H1 (cell line): ENCODE measurements at regions not wholly inside any gene's neighbourhood (a gene's known extent, or its start where the extent isn't known, plus 50 kb on each side); places are given as distances from the start of the nearest gene placed in this dataset.

ENCODE experiments used
- CTCF ChIA-PET: fragments of 300-600 bp; sonication (Branson Sonifier 250); formaldehyde crosslinking; loops from one replicate; lab custom pipeline; 2021; ENCODE audit not compliant: partially characterized antibody; lab: Charles Lee
- POLR2A ChIA-PET: fragments of 300-600 bp; sonication (Branson Sonifier 250); formaldehyde crosslinking; loops from one replicate; lab custom pipeline; 2021; ENCODE audit warnings: inconsistent platforms; ENCODE audit not compliant: partially characterized antibody; lab: Charles Lee
- DNase-seq, 2 experiments: peaks; one replicate each; pipeline versions ENCODE4 v3.0.0 to v3.0.0-alpha.2; 2010 to 2022; ENCODE audit warnings: low spot score in 2 of 2, low read depth in 1 of 2, mixed read lengths in 1 of 2
- FAIRE-seq: peaks from 2 replicates; lab custom pipeline; 2011; peaks lifted over from hg19 to GRCh38; lab: Jason Lieb, UNC
- H2AFZ ChIP-seq: 2 replicates; pipeline ENCODE4 v1.8.1; 2012; ENCODE audit warnings: low read length, inconsistent platforms
- H2AK5ac ChIP-seq: 2 replicates; pipeline ENCODE4 v1.6.1; 2013; ENCODE audit warnings: low read depth, low read length
- H2BK120ac ChIP-seq: replicated peaks from 2 replicates; pipeline ENCODE3; 2013; ENCODE audit warnings: low read depth, low read length, inconsistent platforms
- H2BK12ac ChIP-seq: 2 replicates; pipeline ENCODE4 v1.6.1; 2013; ENCODE audit warnings: low read depth, low read length
- H2BK15ac ChIP-seq: 2 replicates; pipeline ENCODE4 v1.6.1; 2013; ENCODE audit warnings: low read length
- H2BK20ac ChIP-seq: 2 replicates; pipeline ENCODE4 v1.6.1; 2013; ENCODE audit warnings: low read length
- H2BK5ac ChIP-seq: 2 replicates; pipeline ENCODE4 v1.6.1; 2013; ENCODE audit warnings: low read depth, low read length
- H3K14ac ChIP-seq: 2 replicates; pipeline ENCODE4 v1.6.1; 2013; ENCODE audit warnings: inconsistent platforms; ENCODE audit not compliant: insufficient read length
- H3K18ac ChIP-seq: 2 replicates; pipeline ENCODE4 v1.6.1; 2013; ENCODE audit warnings: low read length; ENCODE audit errors: extremely low read depth
- H3K23ac ChIP-seq: 2 replicates; pipeline ENCODE4 v1.6.1; 2013; ENCODE audit warnings: inconsistent platforms; ENCODE audit not compliant: insufficient read length
- H3K23me2 ChIP-seq: 2 replicates; pipeline ENCODE4 v1.6.1; 2013; ENCODE audit warnings: low read depth, low read length
- H3K27ac ChIP-seq: 2 replicates; pipeline ENCODE4 v1.6.1; 2011; ENCODE audit warnings: low read depth, low read length, inconsistent platforms
- H3K27me3 ChIP-seq, 4 experiments: replicated peaks in 1 of 4; 1 replicate in 1 of 4; 2 replicates in 3 of 4; pipeline versions ENCODE4 v1.6.1 to v1.8.1; 2011 to 2013; ENCODE audit warnings: low read length in 3 of 4, mild to moderate bottlenecking in 3 of 4, inconsistent platforms in 2 of 4, mixed read lengths in 2 of 4, moderate library complexity in 1 of 4; ENCODE audit not compliant: control insufficient read depth in 3 of 4, insufficient read depth in 3 of 4; ENCODE audit errors: extremely low read depth in 1 of 4
- H3K36me3 ChIP-seq, 4 experiments: 2 replicates each; pipeline versions ENCODE4 v1.6.1 to v1.8.1; 2011 to 2013; ENCODE audit warnings: mild to moderate bottlenecking in 4 of 4, low read length in 3 of 4, moderate library complexity in 2 of 4, control low read depth in 1 of 4, inconsistent platforms in 1 of 4; ENCODE audit not compliant: insufficient read depth in 4 of 4, control insufficient read depth in 2 of 4
- H3K4ac ChIP-seq: replicated peaks from 2 replicates; pipeline ENCODE3; 2013; ENCODE audit warnings: low read length, low read depth, mixed read lengths, inconsistent platforms; ENCODE audit not compliant: insufficient read length
- H3K4me1 ChIP-seq, 4 experiments: replicated peaks in 1 of 4; 1 replicate in 1 of 4; 2 replicates in 3 of 4; pipeline versions ENCODE4 v1.6.1 to v1.8.1; 2011 to 2013; ENCODE audit warnings: low read length in 3 of 4, inconsistent platforms in 2 of 4, mixed read lengths in 1 of 4; ENCODE audit not compliant: insufficient read depth in 4 of 4, control insufficient read depth in 3 of 4
- H3K4me2 ChIP-seq, 2 experiments: 2 replicates each; pipeline versions ENCODE4 v1.6.1 to v1.8.1; 2011 to 2013; ENCODE audit warnings: low read depth in 2 of 2, low read length in 2 of 2, control low read depth in 1 of 2, inconsistent platforms in 1 of 2, mild to moderate bottlenecking in 1 of 2; ENCODE audit not compliant: insufficient read depth in 1 of 2
- H3K4me3 ChIP-seq, 4 experiments: fragments of 200-600, 300-600 bp in 1 of 4; sonication (generic), shearing (Covaris generic), sonication (Bioruptor Twin) in 1 of 4; 2 replicates each; pipeline versions ENCODE4 v1.5.1 to v1.8.1; 2011 to 2016; ENCODE audit warnings: low read length in 4 of 4, low read depth in 3 of 4, control low read depth in 2 of 4, inconsistent platforms in 2 of 4, mild to moderate bottlenecking in 2 of 4, mixed read lengths in 1 of 4, moderate library complexity in 1 of 4; ENCODE audit not compliant: insufficient read depth in 2 of 4; ENCODE audit errors: extremely low read depth in 1 of 4
- H3K56ac ChIP-seq: replicated peaks from 2 replicates; pipeline ENCODE3; 2013; ENCODE audit warnings: low read depth, mild to moderate bottlenecking, mixed read lengths, low read length, inconsistent platforms; ENCODE audit not compliant: insufficient read length
- H3K79me1 ChIP-seq: 2 replicates; pipeline ENCODE4 v1.6.1; 2013; ENCODE audit warnings: low read depth, low read length, control low read depth
- H3K79me2 ChIP-seq, 2 experiments: 2 replicates each; pipeline versions ENCODE4 v1.6.1 to v1.8.1; 2012 to 2013; ENCODE audit warnings: low read length in 2 of 2, mild to moderate bottlenecking in 2 of 2, inconsistent platforms in 1 of 2; ENCODE audit not compliant: insufficient read depth in 2 of 2, control insufficient read depth in 1 of 2
- H3K9ac ChIP-seq, 4 experiments: replicated peaks in 1 of 4; 1 replicate in 1 of 4; 2 replicates in 3 of 4; pipeline versions ENCODE4 v1.6.1 to v1.8.1; 2011 to 2013; ENCODE audit warnings: low read depth in 3 of 4, low read length in 3 of 4, control low read depth in 2 of 4, mild to moderate bottlenecking in 2 of 4, moderate library complexity in 2 of 4, inconsistent platforms in 1 of 4; ENCODE audit errors: extremely low read depth in 1 of 4
- H3K9me3 ChIP-seq, 2 experiments: 2 replicates each; pipeline versions ENCODE4 v1.6.1 to v1.8.1; 2012 to 2013; ENCODE audit warnings: mild to moderate bottlenecking in 2 of 2, moderate library complexity in 2 of 2, control low read depth in 1 of 2, inconsistent platforms in 1 of 2, low read depth in 1 of 2, low read length in 1 of 2, mixed read lengths in 1 of 2; ENCODE audit not compliant: insufficient read depth in 2 of 2
- H4K20me1 ChIP-seq, 2 experiments: replicated peaks in 1 of 2; 2 replicates each; pipeline versions ENCODE3 to v1.8.1; 2011 to 2013; ENCODE audit warnings: inconsistent platforms in 2 of 2, low read length in 2 of 2, mild to moderate bottlenecking in 1 of 2; ENCODE audit not compliant: insufficient read depth in 2 of 2, control insufficient read depth in 1 of 2
- H4K5ac ChIP-seq: 2 replicates; pipeline ENCODE4 v1.6.1; 2013; ENCODE audit warnings: low read length, low read depth, mixed read lengths, inconsistent platforms; ENCODE audit not compliant: insufficient read length
- H4K8ac ChIP-seq: 2 replicates; pipeline ENCODE4 v1.8.0; 2013; ENCODE audit warnings: mild to moderate bottlenecking, moderate library complexity, low read length, inconsistent platforms; ENCODE audit not compliant: insufficient read depth; ENCODE audit errors: extremely low read depth
- H4K91ac ChIP-seq: replicated peaks from 2 replicates; pipeline ENCODE3; 2013; ENCODE audit warnings: low read length, mixed read lengths, inconsistent platforms; ENCODE audit not compliant: insufficient read length
- CEBPB ChIP-seq: IDR thresholded peaks from 2 replicates; pipeline ENCODE4 v1.6.1; 2012; ENCODE audit warnings: low read depth, low read length
- POLR2AphosphoS5 ChIP-seq: IDR thresholded peaks from 2 replicates; pipeline ENCODE4 v1.6.1; 2011; ENCODE audit warnings: low read depth, low read length
- POU5F1 ChIP-seq: IDR thresholded peaks from 2 replicates; pipeline ENCODE4 v1.6.1; 2011; ENCODE audit warnings: low read depth, mild to moderate bottlenecking, low read length, moderate library complexity
- RNF2 ChIP-seq: fragments of 200-900, 300-1000 bp; sonication (generic); IDR thresholded peaks from 2 replicates; pipeline ENCODE4 v1.7.1; 2016; ENCODE audit warnings: borderline replicate concordance, low read depth, mild to moderate bottlenecking, antibody characterized with exemption, low read length; ENCODE audit not compliant: poor library complexity, severe bottlenecking; ENCODE audit errors: missing control alignments
- WGBS, 2 experiments: shearing (Covaris generic) in 1 of 2; methylation state at CpG; one replicate each; pipeline versions ENCODE4 v1.1.6 to v1.1.7; 2013 to 2015; ENCODE audit warnings: low lambda C conversion rate in 2 of 2, mixed read lengths in 2 of 2, inconsistent platforms in 1 of 2, low coverage in 1 of 2, missing lambda C conversion rate in 1 of 2; ENCODE audit not compliant: insufficient replicate concordance in 2 of 2, insufficient coverage in 1 of 2, insufficient read length in 1 of 2; ENCODE audit errors: extremely low coverage in 1 of 2, missing lambda C conversion rate in 1 of 2; 5-methylcytosine and 5-hydroxymethylcytosine counted together

- Histone ChIP-seq H3K56ac (no peak overlapping the region), H3K36me3 (no peaks in the 10 kb centered on the region), H3K4me3 (no peak overlapping the region), H3K14ac (no peak overlapping the region), H2BK12ac (no peak overlapping the region), H2AK5ac (no peak overlapping the region), H2BK5ac (no peak overlapping the region), H3K23ac (no peak overlapping the region), H3K18ac (no peak overlapping the region), H2BK20ac (no peak overlapping the region), H4K5ac (no peak overlapping the region), H2BK15ac (no peak overlapping the region), H3K79me1 (no peaks in the 10 kb centered on the region), H4K91ac (no peak overlapping the region), H4K20me1 (no peaks in the 10 kb centered on the region), H3K79me2 (no peaks in the 10 kb centered on the region), H3K9ac (no peak overlapping the region), H3K4me2 (no peak overlapping the region), H3K27ac (no peak overlapping the region), H3K4me1 (0 out of 7 replicates have a peak, but pooled peaks cover 0 to 2% (median 0%) of the 10 kb centered on the region in 4 experiments), H3K9me3 (no peaks in the 10 kb centered on the region), H2BK120ac (no peak overlapping the region), H3K23me2 (no peaks in the 10 kb centered on the region), H4K8ac (no peak overlapping the region), H3K27me3 (no peaks in the 10 kb centered on the region), H2AFZ (no peak overlapping the region), H3K4ac (no peak overlapping the region)
- ChIA-PET CTCF (no interaction called here), POLR2A (no interaction called here)
- WGBS, 2 experiments: 91% methylated on average over 2 of the region's 2 CpGs; no CpG with 5 or more reads in 1 of the 2 experiments
- FAIRE-seq (no peak), DNase-seq (no peak)
- TF ChIP-seq POLR2AphosphoS5 (no peak), CEBPB (no peak), RNF2 (no peak), POU5F1 (no peak)
These were observed 174.8 kb downstream of the LTN1 start for GRCh38 chr21:28817871-28818270.
